HepG2 (cell line): ENCODE measurements at regions not wholly inside any gene's neighbourhood (a gene's known extent, or its start where the extent isn't known, plus 50 kb on each side); places are given as distances from the start of the nearest gene placed in this dataset.
"Not testable (repeated sequence)": the region's sequence is repeated elsewhere in the genome, so short reads cannot be mapped to it uniquely, and the experiment has no call there.

ENCODE experiments used
- ATAC-seq: fragments of 200-7000 bp; cut with Tn5 transposase; 3 replicates; pipeline ENCODE4 v1.9.1; 2020; ENCODE audit warnings: mild to moderate bottlenecking, moderate library complexity
- BruUV-seq: library from RNA; stranded (reverse); fragments of 400-500 nt; replicated peaks from 2 replicates; lab custom pipeline; 2021; lab: Mats Ljungman, UMichigan
- CTCF ChIA-PET: fragments of 300-600 bp; formaldehyde crosslinking; extraction: SDS; loops from one replicate; lab custom pipeline; 2021; ENCODE audit warnings: low total read pairs, inconsistent platforms, low intra/inter-chr PET ratio; lab: Yijun Ruan, JAX
- POLR2A ChIA-PET: fragments of 350-600 bp; sonication (Branson Sonifier 250); formaldehyde crosslinking; loops from one replicate; lab custom pipeline; 2020; ENCODE audit warnings: antibody characterized with exemption, inconsistent platforms; lab: Yijun Ruan, JAX
- DNase-seq: peaks from one replicate; pipeline ENCODE4 v3.0.0-alpha.2; 2015; ENCODE audit warnings: low spot score
- FAIRE-seq: peaks from 3 replicates; lab custom pipeline; 2011; peaks lifted over from hg19 to GRCh38; lab: Jason Lieb, UNC
- H2AFZ ChIP-seq: one replicate; pipeline ENCODE4 v1.6.1; 2011; ENCODE audit warnings: low read length, inconsistent platforms
- H3K27ac ChIP-seq: fragments of 300-600 bp; 3 replicates; pipeline ENCODE4 v1.8.0; 2011; ENCODE audit warnings: mixed run types, mild to moderate bottlenecking, mixed read lengths, low read length, inconsistent platforms; ENCODE audit not compliant: insufficient read depth; ENCODE audit errors: extremely low read length
- H3K27me3 ChIP-seq, 2 experiments: fragments of 200-600 bp in 1 of 2; 2 replicates in 1 of 2; 3 replicates in 1 of 2; pipeline versions ENCODE4 v1.6.0 to v1.8.0; 2011; ENCODE audit warnings: low read length in 2 of 2, mild to moderate bottlenecking in 2 of 2, moderate library complexity in 2 of 2, inconsistent platforms in 1 of 2; ENCODE audit not compliant: insufficient read depth in 2 of 2, control insufficient read depth in 1 of 2
- H3K36me3 ChIP-seq, 2 experiments: fragments of 200-600 bp in 1 of 2; replicated peaks in 1 of 2; 2 replicates in 1 of 2; 3 replicates in 1 of 2; pipeline versions ENCODE4 v1.5.1 to v1.8.0; 2011; ENCODE audit warnings: low read length in 2 of 2, inconsistent platforms in 1 of 2; ENCODE audit not compliant: insufficient read depth in 2 of 2, control insufficient read depth in 1 of 2
- H3K4me1 ChIP-seq: 2 replicates; pipeline ENCODE4 v1.5.1; 2012; ENCODE audit warnings: low read length, inconsistent platforms; ENCODE audit not compliant: insufficient read depth
- H3K4me2 ChIP-seq: 2 replicates; pipeline ENCODE4 v1.6.0; 2011; ENCODE audit warnings: low read depth, low read length, inconsistent platforms
- H3K4me3 ChIP-seq, 3 experiments: fragments of 200-600 bp in 1 of 3; sonication (generic), shearing (Covaris generic) in 1 of 3; replicated peaks in 1 of 3; 2 replicates each; pipeline ENCODE4 v1.5.1; 2011 to 2016; ENCODE audit warnings: low read length in 3 of 3, inconsistent platforms in 2 of 3, low read depth in 2 of 3, mild to moderate bottlenecking in 2 of 3, control low read depth in 1 of 3, mixed read lengths in 1 of 3; ENCODE audit not compliant: insufficient read depth in 1 of 3
- H3K79me2 ChIP-seq: one replicate; pipeline ENCODE4 v1.6.1; 2011; ENCODE audit warnings: low read length, inconsistent platforms; ENCODE audit not compliant: insufficient read depth
- H3K9ac ChIP-seq: 2 replicates; pipeline ENCODE4 v1.6.0; 2011; ENCODE audit warnings: mild to moderate bottlenecking, low read depth, low read length, inconsistent platforms; ENCODE audit not compliant: insufficient read depth
- H3K9me3 ChIP-seq: 2 replicates; pipeline ENCODE4 v1.5.1; 2012; ENCODE audit warnings: mild to moderate bottlenecking, low read length
- H4K20me1 ChIP-seq: 2 replicates; pipeline ENCODE4 v1.6.0; 2011; ENCODE audit warnings: inconsistent platforms, mild to moderate bottlenecking, low read length, moderate library complexity; ENCODE audit not compliant: insufficient read depth
- MATR3 ChIP-seq: sonication (generic); formaldehyde crosslinking; IDR thresholded peaks from 2 replicates; pipeline ENCODE4 v1.4.0; 2020; ENCODE audit warnings: missing genetic modification reagents
- TRIM22 ChIP-seq: fragments of 450-650 bp; IDR thresholded peaks from 2 replicates; pipeline ENCODE4 v1.6.1; 2017
- WGBS: methylation state at CpG from one replicate; pipeline ENCODE4 v1.1.6; 2017; ENCODE audit warnings: low lambda C conversion rate; 5-methylcytosine and 5-hydroxymethylcytosine counted together
- in situ Hi-C: cut with HindIII; loops from 2 replicates; pipeline ENCODE4 v1.10.0; 2017; ENCODE audit warnings: low pct_unique_long_range_greater_than_20kb; ENCODE audit not compliant: extremely low pct_ligation_motif_present
- intact Hi-C: fragments of 100-400 bp; cut with micrococcal nuclease; formaldehyde crosslinking; loops from one replicate; pipeline ENCODE4 v1.10.0; 2022; ENCODE audit not compliant: unreplicated experiment

- H3K9me3 ChIP-seq, result peaks cover 95% of the 10 kb centered on the region
- H3K27me3 ChIP-seq, BruUV-seq, intact Hi-C loops, H3K4me2 ChIP-seq, CTCF ChIA-PET, H3K27ac ChIP-seq, POLR2A ChIA-PET, H4K20me1 ChIP-seq, in situ Hi-C loops, ATAC-seq, H3K79me2 ChIP-seq, FAIRE-seq, H3K4me3 ChIP-seq, H3K4me1 ChIP-seq, H3K9ac ChIP-seq, H3K36me3 ChIP-seq, DNase-seq, H2AFZ ChIP-seq: not testable (repeated sequence)
- 3% methylated on average over 8 of the region's 8 CpGs for WGBS
Observed at GRCh38 chr21:9776286-9777020, 744.9 kb upstream of the TPTE start.

- DNase-seq, H4K20me1 ChIP-seq, H3K9ac ChIP-seq, H2AFZ ChIP-seq, in situ Hi-C loops, H3K4me2 ChIP-seq, POLR2A ChIA-PET, CTCF ChIA-PET, H3K27me3 ChIP-seq, H3K4me1 ChIP-seq, ATAC-seq, H3K36me3 ChIP-seq, H3K4me3 ChIP-seq, H3K27ac ChIP-seq, FAIRE-seq, BruUV-seq, H3K79me2 ChIP-seq, intact Hi-C loops: not testable (repeated sequence)
- 0 out of 2 replicates have a peak, but pooled peaks have one; percentile 23 for TF ChIP-seq TRIM22
- 0 out of 2 replicates have a peak, but pooled peaks have one; percentile 34 for TF ChIP-seq MATR3 (CRISPR knock-in tag)
- peaks cover 95% of the 10 kb centered on the region for H3K9me3 ChIP-seq
- WGBS, result 19% methylated on average over 5 of the region's 5 CpGs
Observed at GRCh38 chr21:9778541-9778940, 742.8 kb upstream of the TPTE start.
